ENCODE measurements at regions not wholly inside any gene's neighbourhood (a gene's known extent, or its start where the extent isn't known, plus 50 kb on each side); places are given as distances from the start of the nearest gene placed in this dataset.
"Not testable (repeated sequence)": the region's sequence is repeated elsewhere in the genome, so short reads cannot be mapped to it uniquely, and the experiment has no call there.

DNA sequence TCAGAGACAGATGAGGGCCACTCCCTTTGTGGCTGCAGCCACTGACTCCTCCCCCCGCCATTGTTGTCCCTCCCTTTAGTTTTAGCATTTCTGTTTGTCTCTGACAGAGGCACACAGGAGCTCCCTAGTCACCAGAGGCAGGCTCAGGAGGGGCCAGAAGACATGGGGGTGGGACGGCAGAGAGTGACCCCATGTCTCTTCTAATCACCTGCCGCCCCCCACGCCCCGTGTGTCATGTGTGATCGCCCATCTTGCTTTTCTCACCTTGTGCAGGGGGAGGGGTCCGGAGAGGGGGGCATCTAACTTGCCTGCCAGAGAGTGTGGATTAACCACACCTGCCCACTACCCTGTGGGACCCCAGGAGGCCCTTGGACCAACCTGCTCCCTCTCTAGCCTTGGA lies 246.7 kb upstream of the TP53TG3C start:
- not testable (repeated sequence) for DNase-seq

- DNase-seq, result not testable (repeated sequence)
These were observed 247.9 kb upstream of the TP53TG3C start for GRCh38 chr16:32946041-32946560.

- not testable (repeated sequence) for DNase-seq
These were observed 248.7 kb upstream of the TP53TG3C start for GRCh38 chr16:32945311-32945710.

- DNase-seq, result not testable (repeated sequence)
These were observed 254.2 kb upstream of the TP53TG3C start for GRCh38 chr16:32939845-32940244.

DNA sequence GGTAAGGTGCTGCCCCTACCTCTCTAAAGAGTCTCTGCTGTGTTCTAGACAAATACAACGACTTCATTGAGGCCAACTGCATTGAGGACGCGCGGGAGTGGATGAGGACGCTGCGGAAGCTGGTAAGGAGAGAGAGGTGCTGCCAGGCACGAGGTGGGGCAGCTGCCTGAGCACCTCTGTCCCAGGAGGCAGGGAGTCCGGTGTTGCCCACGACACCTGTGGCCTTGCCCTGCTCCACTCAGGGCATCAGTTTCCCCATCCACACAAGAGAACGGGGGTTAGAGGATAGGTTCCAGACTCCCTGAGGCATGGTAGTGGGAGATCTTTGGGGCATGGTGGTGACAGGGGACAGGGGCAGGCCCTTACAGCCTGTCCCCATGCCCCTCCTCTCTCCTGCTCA lies 256.1 kb upstream of the TP53TG3C start:
- not testable (repeated sequence) for DNase-seq

DNA sequence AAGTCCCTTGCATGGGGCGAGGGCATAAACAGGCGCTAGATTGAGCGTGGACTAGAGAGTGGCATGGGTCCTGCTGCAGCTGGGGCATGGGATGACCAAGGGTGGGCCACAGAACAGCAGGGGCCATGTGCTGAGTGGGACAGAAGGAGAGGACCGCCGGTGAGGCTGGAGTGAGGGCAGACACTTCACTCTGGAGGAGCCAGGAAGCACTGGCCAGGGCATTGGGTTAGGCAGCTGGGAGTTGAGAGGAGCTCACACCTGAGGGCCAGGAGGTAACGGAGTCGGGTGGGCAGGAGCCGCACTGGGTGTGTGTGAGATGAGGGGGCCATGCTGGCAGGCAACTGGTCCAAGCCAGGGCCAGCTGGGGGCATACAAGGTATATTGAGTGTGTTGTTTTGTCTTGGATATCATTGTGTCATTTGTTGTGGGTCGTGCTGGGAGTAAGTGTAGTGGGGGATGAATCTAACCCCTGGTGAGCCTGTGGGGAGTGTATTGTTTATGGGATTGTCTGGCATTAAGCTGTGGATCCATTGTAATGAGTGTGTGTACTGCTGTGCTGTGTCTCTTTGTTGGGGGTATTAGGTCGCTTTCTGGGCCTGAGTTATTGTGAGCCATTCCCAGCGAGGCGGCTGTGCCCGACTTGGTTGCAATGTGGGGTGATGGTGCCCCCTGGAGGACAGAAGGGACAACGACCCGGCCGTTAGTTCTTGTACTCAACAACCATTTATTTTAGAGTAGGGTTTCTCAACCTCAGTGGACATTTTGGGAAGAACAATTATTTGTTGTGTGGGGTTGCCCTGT lies 256.5 kb upstream of the TP53TG3 start:
- not testable (repeated sequence) for DNase-seq

DNA sequence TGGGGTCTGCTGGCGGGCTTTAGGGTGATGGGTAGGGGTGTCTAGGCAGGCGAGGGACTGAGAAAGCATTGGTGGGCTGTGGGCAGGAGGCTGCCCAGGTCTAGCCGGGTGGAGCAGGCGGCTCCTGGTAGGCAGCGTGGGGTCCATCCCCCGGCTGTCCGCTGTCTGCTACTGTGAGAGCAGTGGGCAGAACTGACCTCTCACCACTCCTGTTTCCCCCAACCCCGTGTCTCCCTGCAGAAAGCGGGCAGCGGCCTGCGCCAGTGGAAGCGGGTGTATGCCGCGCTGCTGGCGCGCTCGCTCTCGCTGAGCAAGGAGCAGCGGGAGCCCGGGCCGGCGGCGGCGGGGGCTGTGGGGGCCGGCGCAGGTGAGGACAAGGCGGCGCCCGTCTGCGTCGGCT lies 249.2 kb upstream of the TP53TG3 start:
- not testable (repeated sequence) for DNase-seq

- DNase-seq, result peak; percentile 38
These were observed 246.6 kb upstream of the TP53TG3 start for GRCh38 chr16:32922578-32922977.

GRCh38 chr16:32915346-32915745 lies 239.4 kb upstream of the TP53TG3 start:
- not testable (repeated sequence) for DNase-seq

- DNase-seq, result peak; percentile 41
These were observed 221.8 kb upstream of the TP53TG3 start for GRCh38 chr16:32897782-32898181.

DNA sequence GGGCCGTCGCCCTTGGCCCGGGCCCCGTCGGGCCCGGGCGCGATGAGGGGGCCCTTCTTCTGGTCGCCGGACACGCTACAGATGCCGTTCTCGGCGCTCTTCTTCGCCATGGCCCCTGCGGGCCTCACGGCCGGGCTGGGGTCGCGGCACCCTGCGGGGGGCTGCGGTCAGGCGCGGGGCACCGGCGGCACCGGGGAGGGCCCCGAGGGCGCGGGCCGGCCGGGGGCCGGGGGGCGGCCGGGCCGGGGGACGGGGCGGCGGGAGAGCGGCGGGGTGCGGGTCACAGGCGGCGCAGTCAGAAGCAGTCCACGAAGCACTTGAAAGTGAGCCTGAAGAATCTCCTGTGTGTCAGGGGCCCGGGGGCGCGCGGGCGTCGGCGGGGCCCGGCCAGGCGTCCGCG lies 209.4 kb upstream of the TP53TG3 start:
- DNase-seq, result not testable (repeated sequence)

- DNase-seq, result not testable (repeated sequence)
These were observed 208.6 kb upstream of the TP53TG3 start for GRCh38 chr16:32884556-32884955.

DNA sequence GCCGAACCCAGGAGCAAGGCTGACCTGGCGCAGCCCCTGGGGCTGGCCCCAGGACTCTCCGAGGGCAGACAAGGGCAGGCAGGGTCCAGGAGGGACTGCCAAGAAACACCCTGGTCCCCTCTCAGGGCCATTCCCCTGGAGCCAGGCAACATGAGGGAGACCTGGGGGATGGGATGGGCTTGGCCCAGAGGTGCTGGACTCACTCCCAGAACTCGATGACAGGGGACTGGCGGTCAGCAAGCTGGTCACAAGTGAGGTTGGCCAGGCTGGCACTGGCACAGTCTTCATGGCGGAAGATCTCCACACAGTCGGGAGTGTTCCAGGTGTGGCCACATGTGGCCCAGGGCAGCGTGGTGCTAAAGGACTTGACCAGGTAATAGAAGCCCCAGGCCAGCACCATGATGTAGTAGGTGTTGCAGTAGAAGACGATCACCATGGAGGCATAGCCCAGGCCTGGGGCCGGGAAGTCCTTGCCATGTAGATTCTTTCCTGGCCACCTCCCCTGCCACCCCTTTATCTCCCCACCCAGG lies 206.4 kb upstream of the TP53TG3 start:
- DNase-seq, result not testable (repeated sequence)

- not testable (repeated sequence) for DNase-seq
These were observed 205.7 kb upstream of the TP53TG3 start for GRCh38 chr16:32881631-32882030.

DNA sequence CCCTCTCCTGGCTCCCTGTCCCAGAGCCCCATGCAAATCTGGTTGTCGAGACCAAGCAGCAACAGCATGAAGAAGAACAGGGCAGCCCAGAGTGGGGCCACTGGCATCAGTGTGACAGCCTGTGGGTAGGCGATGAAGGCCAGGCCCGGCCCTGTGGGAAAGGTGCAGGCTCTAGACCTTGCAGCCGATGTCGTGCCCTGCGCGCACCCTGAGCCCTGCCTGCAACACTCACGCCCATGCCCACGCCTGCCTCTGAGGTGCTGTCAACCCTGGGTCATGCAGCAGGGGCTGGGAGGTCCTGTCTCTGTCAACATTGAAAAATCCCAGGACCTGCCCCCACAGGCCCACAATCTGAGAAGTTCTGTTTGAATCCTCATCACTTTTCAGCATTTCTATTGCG lies 204.0 kb upstream of the TP53TG3 start:
- not testable (repeated sequence) for DNase-seq

GRCh38 chr16:32876718-32877117 lies 200.8 kb upstream of the TP53TG3 start:
- not testable (repeated sequence) for DNase-seq

GRCh38 chr16:32873783-32874182 lies 197.8 kb upstream of the TP53TG3 start:
- DNase-seq, result not testable (repeated sequence)

- not testable (repeated sequence) for DNase-seq
These were observed 197.2 kb upstream of the TP53TG3 start for GRCh38 chr16:32873120-32873519.

DNA sequence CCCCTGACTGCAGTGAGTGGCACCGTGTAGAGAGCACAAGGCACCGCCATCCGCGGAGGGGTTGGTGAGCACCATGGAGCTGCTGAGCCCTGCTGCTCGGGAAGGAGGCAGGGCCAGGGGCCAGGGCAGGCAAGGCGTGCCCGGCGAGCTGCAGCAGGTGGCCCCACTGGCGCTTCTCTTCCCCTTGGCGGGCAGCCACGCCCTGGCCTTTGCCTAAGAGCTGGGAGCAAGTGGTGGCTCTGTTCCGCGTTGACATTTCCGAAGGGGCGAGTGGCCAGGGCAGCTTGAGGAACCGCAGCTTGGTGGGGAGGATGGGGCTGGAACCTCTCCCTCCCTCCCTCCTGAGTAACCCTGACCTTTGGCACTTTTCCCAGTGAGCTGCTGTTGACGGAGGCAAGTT lies 194.7 kb upstream of the TP53TG3 start:
- not testable (repeated sequence) for DNase-seq

GRCh38 chr16:32868334-32868733 lies 192.4 kb upstream of the TP53TG3 start:
- DNase-seq, result not testable (repeated sequence)

DNA sequence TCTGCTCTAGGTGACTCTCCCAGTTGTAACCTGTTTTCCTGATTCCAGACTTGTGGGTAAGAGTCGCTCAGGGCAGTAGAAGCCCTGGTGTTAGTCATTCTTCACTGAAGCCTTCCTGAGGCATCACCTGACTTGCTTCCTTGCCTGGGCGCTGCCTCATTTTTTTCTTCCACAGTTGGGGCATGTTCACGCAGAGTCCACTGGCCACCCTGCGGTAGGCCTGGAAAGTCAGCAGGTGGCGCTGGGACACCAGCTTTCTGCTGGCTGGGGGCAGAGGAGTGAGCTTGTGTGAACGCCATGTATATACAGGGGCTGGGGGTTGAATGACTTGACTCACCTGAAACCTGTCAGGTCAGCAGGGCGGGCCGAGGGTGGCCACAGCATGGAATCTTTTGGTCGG lies 189.3 kb upstream of the TP53TG3 start:
- not testable (repeated sequence) for DNase-seq

DNA sequence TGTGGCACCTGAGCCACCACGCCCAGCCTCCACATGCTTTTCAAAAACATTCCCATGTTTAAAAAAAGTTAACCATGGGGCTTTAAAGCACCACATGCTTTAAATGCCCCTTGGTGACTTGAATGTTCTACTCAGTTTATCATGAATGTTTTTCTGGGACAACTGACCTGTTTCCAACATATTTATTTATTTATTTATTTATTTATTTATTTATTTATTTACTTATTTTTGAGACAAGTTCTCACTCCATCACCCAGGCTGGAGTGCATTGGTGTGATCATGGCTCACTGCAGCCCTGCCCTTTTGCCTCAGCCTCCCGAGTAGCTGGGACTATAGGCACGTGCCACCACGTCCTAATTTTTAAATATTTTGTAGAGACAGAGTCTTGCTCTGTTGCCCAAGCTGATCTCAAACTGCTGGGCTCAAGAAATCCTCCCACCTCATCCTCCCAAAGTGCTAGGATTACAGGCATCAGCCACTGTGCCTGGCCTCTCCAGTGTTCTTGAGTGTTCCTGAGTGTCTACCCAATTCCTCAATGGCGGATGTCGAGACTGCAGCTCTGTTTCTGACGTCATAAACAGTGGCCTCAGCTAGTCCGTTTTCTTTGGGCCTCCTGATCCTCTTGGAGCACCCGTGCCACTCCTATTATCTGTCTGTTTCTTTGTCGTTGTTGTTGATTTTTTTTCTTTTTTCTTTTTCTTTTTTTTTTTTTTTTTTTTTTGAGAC lies 185.7 kb upstream of the TP53TG3 start:
- DNase-seq, result not testable (repeated sequence)

GRCh38 chr16:32847379-32847778 lies 171.4 kb upstream of the TP53TG3 start:
- not testable (repeated sequence) for DNase-seq

Data from NCI-H82 (cell line).